ENCODE measurements at regions not wholly inside any gene's neighbourhood (a gene's known extent, or its start where the extent isn't known, plus 50 kb on each side); places are given as distances from the start of the nearest gene placed in this dataset.
A peak's percentile ranks its signal among the peaks of the same experiment; 100 is the strongest.

DNA sequence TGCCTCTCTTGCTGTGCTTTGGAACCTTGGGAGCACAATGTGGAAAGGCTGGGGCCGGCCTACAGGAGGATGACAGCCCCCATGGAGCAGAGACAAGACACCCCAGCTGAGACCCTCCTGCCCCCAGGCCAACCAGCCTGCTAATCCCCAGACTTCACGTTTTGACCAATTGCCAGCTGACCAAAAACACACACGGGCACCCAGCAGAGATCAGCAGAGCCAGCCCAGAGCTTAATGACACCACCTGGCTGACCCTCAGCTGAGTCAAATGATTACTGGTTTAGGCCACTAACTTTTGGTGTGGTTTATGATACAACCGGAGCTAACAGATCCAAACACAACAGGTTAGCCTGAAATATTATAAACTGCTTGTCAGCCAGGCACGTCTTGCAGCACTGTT lies 111.2 kb upstream of the KIF5B start:
- no peak for DNase-seq

DNA sequence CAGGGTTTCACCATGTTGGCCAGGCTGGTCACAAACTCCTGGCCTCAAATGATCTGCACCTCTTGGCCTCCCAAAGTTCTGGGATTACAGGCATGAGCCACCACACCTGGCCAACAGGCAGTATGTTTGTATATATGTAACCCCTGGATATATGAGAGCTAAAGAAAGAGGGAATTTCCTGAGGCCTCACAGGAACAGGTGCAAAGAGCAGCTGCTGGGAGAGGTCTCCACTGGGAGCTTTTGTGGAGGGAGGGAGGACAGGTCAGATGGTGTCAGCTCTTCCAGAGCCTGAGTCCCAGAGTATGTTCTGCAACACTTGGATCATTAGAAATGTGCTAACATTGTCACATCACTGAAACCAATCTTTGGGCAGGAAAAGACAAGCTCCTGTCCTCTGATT lies 110.1 kb upstream of the KIF5B start:
- DNase-seq: no peak

DNA sequence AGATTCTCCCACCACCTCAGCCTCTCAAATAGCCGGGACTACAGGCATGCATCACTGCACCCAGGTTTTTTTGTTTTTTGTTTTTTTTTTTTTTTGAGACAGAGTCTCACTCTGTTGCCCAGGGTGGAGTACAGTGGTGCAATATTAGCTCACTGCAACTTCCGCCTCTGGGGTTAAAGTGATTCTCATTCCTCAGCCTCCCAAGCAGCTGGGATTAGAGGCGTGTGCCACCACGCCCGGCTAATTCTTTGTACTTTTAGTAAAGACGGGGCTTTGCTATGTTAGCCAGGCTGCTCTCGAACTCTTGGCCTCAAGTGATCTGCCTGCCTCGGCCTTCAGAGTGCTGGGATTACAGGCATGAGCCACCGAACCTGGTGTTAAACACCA lies 107.5 kb upstream of the KIF5B start:
- no peak for DNase-seq

DNA sequence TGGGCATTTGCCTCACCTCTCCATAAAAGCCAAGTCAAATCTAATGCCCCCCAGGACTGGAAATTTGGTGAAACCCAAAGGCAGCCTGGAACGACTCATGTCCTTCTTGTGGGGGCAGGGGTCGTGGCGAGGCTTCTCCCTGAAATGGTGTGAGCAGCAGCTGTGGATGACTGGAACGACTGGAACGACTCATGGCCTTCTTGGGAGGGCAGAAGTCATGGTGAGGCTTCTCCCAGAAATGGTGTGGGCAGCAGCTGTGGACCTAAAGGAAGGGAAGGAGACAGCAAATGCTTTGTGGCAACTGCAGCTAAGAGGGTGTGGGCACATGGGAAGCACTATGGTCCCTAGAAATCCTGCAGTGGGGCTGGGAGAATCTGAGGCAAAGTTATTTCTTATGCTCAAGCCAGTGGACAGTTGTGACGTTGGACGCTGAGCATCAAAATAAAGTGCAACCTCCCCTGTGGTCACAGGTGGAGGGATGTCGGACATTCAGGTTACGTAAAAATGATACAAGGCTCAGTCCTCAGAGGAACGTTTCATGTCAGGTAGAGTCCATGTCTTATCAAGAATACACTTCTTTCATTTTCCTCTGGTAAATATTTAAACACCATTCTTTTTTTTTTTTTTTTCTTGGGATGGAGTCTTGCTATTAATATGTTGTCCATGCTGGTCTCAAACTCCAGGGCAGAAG lies 107.0 kb upstream of the KIF5B start:
- no peak for DNase-seq

DNA sequence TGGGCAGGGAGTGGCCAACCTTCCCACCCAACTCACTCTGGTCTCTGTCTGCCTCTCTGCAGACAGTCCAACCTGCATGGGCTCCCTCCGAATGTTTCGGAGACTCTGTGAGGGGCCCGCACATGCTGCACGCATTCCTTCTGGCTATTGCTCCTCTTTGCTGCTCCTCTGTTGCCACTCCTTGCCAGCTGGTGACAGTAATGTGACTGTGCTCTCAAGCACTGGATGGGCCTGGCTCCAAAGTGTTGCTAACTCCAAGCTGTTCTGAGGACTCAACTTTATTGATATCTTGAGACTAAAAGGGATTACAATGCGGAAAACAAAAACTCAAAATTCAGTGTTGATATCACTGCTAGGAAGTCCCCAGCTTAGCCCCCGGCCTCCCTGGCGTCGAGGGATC lies 105.4 kb upstream of the KIF5B start:
- DNase-seq: no peak

DNA sequence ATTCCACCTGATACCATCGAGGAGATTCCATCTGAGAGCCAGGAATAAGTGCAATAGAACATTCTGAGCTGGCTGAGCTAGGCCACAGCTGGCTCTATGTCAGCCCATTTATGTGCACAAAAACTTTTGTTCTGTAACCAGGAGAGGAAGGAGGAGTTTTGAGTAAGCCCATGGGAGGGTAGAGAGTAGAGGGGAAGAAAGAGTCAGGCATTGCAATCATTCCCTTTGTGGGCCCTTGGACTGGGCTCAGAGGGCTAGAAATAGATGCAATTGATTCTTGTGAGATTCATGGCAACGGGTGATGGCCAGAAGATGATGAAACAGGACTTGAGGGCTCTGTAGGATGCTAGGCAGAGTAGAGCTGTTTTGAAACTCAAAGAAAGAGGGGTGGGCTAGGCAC lies 104.6 kb upstream of the KIF5B start:
- DNase-seq: no peak

DNA sequence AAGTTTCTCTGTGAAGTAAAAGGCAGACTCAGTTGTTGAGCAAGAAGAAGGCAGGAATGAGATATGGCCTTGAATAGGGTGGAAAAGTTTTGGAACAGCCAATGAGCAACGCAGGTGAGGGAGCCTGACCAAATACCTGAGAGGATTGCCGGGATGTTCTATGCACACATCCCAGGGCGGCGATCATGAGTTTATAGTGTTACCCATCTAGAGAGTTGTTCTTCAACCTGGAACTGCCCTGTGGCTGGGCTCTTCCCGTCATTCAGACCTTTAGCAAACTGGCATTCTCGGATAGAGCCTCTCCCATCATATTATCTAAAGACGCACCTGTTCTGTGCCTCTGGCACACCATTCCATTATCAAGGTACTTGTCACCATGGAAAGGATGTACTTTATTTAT lies 103.0 kb upstream of the KIF5B start:
- DNase-seq: no peak

DNA sequence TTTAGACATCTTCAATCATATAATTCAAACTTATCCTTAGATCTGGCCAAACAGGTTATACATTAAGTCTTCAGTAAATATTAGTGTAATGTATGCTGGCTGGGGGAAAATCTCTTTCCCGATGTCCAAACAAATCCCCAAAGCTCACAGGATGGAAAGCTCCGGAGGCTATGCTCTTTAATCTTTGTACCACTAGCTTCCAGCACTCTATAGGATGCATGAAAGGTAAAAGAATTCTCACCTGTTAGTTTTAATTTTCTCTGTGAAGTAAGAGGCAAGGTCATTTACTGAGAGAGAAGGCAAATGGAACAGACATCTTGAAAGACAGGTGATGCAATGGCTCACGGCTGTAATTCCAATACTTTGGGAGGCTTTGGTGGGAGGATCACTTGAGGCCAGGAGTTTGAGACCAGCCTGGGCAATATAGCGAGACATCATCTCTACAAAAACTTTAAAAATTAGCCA lies 99.8 kb upstream of the KIF5B start:
- DNase-seq: no peak

DNA sequence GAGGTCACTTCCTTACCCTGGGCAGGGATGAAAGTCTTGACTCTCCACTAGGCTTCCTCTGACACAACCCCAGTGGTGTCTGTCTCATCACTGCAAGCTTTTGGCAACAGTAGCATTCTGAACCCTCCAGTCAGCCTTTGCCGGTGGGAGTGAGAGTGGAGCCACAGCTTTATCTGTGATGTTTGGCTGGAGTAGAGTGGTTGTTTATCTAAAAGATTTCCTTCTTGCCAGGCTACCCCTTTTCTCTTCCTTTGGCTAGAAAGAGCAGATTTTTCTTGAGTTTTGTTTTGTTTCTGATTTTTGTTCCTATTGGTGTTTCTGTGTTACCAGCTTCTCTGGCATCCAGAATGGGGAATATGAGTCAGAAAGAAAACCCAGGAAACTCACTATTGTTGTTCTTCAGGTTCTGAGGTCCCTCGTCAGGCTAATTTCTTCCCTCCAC lies 98.9 kb upstream of the KIF5B start:
- DNase-seq: no peak

DNA sequence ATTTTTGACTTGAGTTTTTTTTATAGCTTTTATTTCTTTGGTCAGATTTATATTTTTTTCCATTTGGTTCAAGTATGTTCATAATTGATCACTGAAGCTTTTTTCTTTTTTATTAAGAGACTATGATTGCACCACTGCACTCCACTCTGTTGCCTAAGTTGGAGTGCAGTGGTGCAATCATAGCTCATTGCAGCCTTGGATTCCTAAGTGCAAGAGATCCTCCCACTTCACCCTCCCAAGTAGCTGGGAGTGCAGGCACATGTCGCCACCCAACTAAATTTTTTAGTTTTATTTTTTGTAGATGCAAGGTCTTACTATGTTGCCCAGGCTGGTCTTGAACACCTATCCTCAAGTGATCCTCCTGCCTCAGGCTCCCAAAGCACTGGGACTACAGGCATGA lies 97.7 kb upstream of the KIF5B start:
- no peak for DNase-seq

DNA sequence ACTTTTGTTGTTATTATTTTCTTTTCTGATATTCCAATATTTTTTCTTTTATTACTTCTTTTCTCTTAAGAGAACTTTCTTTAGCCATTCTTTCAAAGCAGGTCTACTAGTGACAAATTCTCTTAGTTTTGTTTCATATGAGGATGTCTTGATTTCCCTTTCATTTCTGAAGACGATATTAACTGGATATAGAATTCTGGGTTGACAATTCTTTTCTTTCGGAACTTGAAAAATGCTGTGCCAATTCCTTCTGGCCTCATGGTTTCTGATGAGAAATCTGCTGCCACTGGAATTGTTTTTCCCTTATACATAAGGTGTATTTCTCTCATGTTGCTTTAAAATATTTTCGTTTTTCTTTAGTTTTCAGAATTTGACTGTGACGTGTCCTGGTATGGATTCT lies 97.0 kb upstream of the KIF5B start:
- no peak for DNase-seq

DNA sequence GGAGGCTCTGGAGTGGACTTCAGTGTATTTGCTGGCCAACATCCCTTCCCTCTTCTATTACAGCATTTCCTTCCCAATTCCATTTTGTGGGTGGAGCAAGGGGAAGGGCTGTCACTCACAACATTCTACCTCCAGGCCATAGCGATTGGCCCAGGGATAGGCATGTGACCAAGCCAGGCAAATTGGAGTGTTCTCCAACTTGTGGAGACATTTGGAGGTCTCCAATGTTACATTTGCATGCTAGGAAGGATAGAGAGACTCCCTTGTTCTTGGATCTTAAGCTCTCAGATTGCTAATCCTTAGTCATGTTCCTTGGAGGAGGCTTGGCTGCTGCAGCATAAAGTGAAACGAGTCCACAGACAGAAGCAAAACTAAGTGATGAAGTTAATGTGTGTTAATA lies 95.6 kb upstream of the KIF5B start:
- no peak for DNase-seq

DNA sequence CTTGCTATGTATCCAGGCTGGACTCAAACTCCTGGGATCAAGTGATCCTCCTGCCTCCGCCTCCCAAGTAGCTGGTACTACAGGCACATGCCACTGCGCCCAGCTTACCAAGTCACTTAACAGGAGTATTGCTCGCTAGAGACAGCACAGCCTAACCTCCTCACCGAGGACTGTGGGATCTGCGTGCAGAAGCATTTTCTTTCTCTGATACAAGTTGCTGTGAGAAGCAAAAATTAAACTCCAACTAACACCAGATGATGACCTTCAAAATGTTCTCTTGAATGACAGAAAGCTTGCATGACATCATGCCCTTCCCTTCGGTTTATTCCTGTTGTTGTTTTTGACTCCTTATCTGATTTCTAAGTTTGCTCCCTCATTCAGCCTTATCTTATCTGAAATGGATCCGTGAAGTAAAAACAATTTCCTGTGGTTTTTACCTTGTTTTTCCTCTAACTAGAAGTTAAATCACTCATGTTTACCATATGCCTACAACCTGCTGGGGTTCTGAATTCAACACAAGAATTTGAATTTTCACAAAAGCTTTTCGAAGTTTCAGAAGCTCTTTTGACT lies 94.4 kb upstream of the KIF5B start:
- no peak for DNase-seq

DNA sequence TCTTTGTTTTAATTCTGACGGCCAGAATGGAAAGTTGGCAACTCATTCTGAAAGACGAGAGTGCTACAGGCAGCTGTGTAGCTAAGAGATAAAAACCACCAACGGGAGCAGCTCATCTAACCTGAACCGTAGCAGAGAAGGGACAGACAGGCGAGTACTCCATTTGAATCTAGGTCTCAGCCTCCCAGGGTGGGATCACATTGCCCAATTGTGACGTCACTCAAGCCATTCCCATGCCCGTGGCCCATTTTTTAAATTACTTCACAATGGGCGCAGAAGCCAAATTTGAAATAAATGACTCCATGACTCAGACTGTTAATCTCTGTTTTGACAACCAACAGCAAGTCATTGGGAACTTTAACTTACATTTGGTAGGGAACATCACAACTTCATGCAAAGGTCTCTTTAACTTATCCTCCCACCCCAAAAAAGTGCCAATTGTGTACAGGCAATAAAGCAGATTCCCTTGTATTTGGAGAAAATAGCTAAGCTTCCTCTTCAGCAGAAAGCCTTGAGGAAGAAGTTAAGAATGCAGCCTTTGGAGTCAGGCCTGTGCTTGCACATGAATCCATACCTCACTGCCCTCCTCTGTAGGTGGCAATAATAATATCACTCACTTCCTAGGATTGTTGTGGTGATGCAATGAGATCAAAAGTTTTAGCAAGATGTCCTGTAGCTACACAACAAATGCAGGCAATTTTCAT lies 93.2 kb upstream of the KIF5B start:
- DNase-seq: peak; percentile 8

DNA sequence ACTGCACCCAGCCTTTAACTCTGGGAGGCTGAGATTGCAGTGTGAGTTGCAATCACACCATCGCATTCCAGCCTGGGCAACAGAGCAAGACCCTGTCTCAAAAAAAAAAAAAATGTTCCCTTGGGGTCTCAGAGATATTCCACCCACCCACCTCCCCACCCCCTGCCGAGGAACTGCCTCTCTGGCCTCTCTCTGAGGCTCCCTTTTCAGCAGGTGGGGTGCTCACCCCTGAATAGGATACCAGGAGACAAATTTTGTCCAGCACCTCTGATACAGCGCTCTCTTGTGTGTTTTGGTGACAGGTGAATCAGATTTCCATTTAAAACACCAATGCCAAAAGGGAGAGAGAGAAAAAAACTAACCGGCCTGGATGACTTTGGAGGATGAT lies 92.6 kb upstream of the KIF5B start:
- DNase-seq: no peak

DNA sequence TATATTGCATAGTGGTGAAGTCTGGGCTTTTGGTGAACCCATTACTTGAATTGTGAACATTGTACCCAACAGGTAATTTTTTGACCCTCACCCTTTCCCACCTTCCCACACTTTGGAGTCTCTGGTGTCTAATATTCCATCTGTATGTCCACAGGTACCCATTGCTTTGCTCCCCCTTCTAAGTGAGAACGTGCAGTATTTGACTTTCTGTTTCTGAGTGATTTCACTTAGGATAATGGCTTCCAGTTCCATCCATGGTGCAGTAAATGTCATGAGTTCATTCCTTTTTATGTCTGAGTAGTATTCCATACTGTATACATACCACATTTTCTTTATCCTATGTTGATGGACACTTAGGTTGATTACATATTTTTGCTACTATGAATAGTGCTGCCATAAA lies 91.5 kb upstream of the KIF5B start:
- DNase-seq: no peak

DNA sequence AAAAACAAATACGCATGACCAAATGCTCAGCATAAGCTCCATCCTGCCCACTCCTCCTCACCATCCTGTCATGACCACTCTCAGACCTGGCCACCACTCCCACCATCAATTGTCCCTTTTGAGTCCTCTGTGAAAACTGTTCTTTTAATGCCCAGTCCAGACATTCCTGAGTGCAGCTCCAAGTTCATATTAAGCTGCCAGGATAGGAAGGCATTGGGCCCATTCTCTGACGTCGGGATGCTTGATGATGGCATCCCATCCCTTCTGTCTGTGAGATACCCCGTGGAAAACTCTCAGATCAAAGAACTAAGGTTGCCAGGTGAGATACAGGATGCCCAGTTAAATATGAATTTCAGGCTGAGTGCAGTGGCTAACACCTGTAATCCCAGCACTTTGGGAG lies 89.9 kb upstream of the KIF5B start:
- no peak for DNase-seq

DNA sequence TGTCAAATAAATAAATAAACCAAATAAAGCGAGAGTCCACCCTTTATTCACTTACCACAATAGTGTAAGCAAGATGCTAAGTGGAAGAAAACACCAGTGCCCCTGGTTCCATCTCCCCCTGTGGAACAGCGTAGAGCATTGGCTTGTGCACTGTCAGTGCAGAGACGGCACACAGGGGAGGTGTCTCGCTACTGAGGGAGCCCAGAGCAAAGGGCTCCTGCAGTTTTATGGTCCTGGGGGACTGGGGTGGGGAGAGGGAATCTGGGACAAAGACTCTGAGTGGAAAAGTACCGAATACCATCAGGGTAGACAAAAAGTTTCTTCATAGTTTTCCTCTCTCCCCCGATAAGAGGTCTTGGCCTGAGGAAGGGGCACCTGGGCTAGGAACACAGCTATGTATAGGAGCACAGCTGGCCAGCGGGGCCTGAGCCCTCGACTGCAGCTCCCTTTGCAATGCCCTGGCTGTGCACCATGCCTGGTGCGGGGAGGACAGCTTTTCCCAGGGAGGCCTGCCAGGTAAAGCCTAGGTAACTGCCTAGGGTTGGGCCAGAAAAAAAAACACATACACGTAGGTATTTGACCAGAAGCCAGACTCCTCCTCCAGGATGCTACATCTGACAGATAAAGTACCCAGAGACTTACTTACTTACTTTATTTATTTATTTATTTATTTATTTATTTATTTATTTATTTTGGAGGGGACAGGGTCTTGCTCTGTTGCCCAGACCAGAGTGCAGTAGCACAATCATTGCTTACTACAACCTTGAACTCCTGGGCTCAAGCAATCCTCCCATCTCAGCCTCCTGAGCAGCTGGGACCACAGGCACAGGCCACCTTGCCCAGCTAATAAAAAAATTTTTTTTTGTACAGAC lies 88.8 kb upstream of the KIF5B start:
- no peak for DNase-seq

DNA sequence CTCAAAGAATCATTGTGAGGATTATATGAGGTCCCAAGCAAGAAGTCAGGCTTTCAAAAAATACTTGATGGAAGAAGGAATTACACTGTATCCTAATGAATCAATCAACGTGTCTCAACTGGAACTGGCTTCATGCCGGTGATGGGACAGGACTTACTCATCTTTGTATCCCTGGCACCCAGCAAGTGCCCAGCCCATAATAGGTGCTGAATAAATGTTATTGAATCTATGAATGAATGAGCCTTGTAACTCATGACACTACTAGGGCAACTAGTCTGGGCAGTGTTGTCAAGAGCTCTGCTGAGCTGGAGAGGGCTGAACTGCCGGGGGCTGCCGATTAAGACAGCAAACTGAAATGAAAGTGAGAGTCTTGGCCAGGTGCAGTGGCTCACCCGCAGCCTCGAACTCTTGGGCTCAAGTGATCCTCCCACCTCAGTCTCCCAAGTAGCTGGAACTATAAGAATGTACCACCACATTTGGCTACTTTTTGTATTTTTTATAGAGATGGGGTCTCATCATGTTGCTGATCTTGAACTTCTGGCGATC lies 87.2 kb upstream of the KIF5B start:
- DNase-seq: no peak

DNA sequence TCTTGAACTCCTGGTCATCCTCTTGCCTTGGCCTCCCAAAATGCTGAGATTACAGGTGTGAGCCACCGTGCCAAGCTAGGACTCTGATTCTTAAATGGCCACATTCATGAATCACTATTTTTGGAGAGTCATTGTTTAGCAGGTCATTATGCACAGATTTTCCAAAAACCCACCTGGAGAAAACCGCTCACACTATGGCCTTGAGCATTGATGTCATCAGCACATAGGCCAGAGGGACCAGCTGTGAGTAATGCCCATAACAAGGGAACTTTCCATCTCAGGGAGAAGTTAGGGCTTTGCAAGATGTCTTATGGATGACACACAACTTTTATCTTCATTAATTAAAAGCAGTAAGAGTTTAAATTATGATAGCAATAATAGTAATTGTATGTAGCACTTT lies 86.4 kb upstream of the KIF5B start:
- DNase-seq: no peak

DNA sequence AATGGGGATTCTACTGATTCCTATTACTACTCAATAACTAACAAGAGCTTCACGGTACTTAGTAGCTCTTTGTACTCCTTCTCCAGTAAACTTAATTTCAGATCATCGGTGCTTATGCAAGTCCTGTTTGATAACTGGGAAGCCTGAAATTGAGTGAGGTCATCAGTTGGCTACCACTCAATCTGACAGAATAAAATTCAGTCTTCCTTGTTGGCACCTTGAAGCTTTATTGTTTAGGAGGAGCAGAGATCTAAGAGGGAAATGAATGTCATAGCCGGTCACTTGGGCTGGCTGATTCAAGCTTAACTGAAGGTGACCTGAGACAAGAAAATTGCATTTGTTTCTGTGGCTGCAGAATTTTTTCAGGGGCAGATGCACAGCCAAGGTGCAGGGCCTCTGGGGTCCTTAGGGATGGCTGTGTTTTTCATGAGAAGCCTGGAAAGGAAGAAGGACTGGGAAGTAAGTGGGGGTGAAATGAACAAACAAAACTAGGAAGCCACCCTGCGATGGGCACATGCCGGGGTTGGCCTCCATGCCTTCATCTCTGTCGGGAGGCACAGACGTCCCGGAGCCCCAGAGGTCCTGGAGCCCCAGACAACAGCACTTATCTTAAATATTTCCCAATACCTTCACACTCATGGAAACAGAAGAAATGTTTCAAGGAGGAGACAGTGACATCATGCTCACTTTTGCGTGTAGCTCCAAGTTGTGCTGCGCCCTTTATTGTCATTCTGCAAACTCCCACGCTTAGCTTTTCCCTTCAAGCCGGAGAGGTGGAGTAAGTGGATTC lies 85.0 kb upstream of the KIF5B start:
- DNase-seq: no peak

DNA sequence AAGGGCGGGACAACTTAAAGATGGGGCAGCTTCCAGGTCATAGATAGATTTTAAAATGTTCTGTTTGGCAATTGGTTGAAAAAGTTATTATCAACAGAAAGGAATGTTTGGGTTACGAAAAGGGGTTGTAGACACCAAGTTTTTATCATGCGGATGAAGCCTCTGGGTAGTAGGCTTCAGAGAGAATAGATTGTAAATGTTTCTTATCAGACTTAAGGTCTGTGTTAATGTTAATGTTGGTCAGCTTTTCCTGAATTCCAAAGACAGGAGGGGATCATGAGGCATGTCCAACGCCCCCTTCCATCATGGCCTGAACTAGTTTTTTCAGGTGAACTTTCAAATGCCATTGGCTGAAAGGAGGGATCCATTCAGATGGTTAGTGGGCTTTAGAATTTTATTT lies 84.2 kb upstream of the KIF5B start:
- DNase-seq: no peak
